Stromal cell of bone marrow (primary cell): ENCODE measurements at regions not wholly inside any gene's neighbourhood (a gene's known extent, or its start where the extent isn't known, plus 50 kb on each side); places are given as distances from the start of the nearest gene placed in this dataset.
"Not testable (repeated sequence)": the region's sequence is repeated elsewhere in the genome, so short reads cannot be mapped to it uniquely, and the experiment has no call there.

Source experiments
- DNase-seq: peaks from one replicate; pipeline ENCODE4 v3.0.0-alpha.2; 2012; ENCODE audit warnings: low read depth

- not testable (repeated sequence) for DNase-seq
These were observed 195.0 kb downstream of the ADRA2C start for GRCh38 chr4:3961091-3961672.

GRCh38 chr4:3964572-3965278, 198.5 kb downstream of the ADRA2C start:
- DNase-seq = not testable (repeated sequence)

- DNase-seq = not testable (repeated sequence)
These were observed 201.0 kb downstream of the ADRA2C start for GRCh38 chr4:3967204-3967603.

- not testable (repeated sequence) for DNase-seq
These were observed 206.4 kb downstream of the ADRA2C start for GRCh38 chr4:3972626-3973025.

GRCh38 chr4:3973581-3974200, 207.5 kb downstream of the ADRA2C start:
- not testable (repeated sequence) for DNase-seq

GRCh38 chr4:3983518-3984125, 217.4 kb downstream of the ADRA2C start:
- not testable (repeated sequence) for DNase-seq

GRCh38 chr4:3984796-3985195, 218.6 kb downstream of the ADRA2C start:
- DNase-seq = not testable (repeated sequence)

GRCh38 chr4:3986412-3986811, 220.2 kb downstream of the ADRA2C start:
- not testable (repeated sequence) for DNase-seq

GRCh38 chr4:3997386-3997785, 229.3 kb downstream of the OTOP1 start:
- DNase-seq = not testable (repeated sequence)

- not testable (repeated sequence) for DNase-seq
These were observed 222.7 kb downstream of the OTOP1 start for GRCh38 chr4:4004036-4004435.

- DNase-seq = not testable (repeated sequence)
These were observed 222.0 kb downstream of the OTOP1 start for GRCh38 chr4:4004702-4005101.

GRCh38 chr4:4006356-4006755, 220.4 kb downstream of the OTOP1 start:
- not testable (repeated sequence) for DNase-seq

- not testable (repeated sequence) for DNase-seq
These were observed 207.7 kb downstream of the OTOP1 start for GRCh38 chr4:4019071-4019470.

- not testable (repeated sequence) for DNase-seq
These were observed 205.6 kb downstream of the OTOP1 start for GRCh38 chr4:4021161-4021560.

GRCh38 chr4:4026708-4027107, 200.0 kb downstream of the OTOP1 start:
- not testable (repeated sequence) for DNase-seq

GRCh38 chr4:4028752-4029151, 198.0 kb downstream of the OTOP1 start:
- DNase-seq = not testable (repeated sequence)

- DNase-seq = not testable (repeated sequence)
These were observed 196.2 kb downstream of the OTOP1 start for GRCh38 chr4:4030509-4030908.

GRCh38 chr4:4031446-4032135, 195.1 kb downstream of the OTOP1 start:
- not testable (repeated sequence) for DNase-seq

GRCh38 chr4:4032364-4032763, 194.4 kb downstream of the OTOP1 start:
- DNase-seq = not testable (repeated sequence)

GRCh38 chr4:4032801-4033605, 193.7 kb downstream of the OTOP1 start:
- not testable (repeated sequence) for DNase-seq
